H1 (cell line): ENCODE measurements at regions not wholly inside any gene's neighbourhood (a gene's known extent, or its start where the extent isn't known, plus 50 kb on each side); places are given as distances from the start of the nearest gene placed in this dataset.

ENCODE experiments used
- HDAC6 ChIP-seq: IDR thresholded peaks from one replicate; pipeline ENCODE4 v1.7.1; 2012; ENCODE audit warnings: low read depth, mild to moderate bottlenecking, inconsistent platforms, low read length, moderate library complexity
- POLR2A ChIP-seq, 2 experiments: IDR thresholded peaks; 1 replicate in 1 of 2; 2 replicates in 1 of 2; pipeline ENCODE4 v1.6.1; 2011; ENCODE audit warnings: low read depth in 2 of 2, low read length in 2 of 2, mild to moderate bottlenecking in 2 of 2; ENCODE audit errors: control extremely low read depth in 1 of 2
- TAF1 ChIP-seq: IDR thresholded peaks from 2 replicates; pipeline ENCODE4 v1.6.1; 2011; ENCODE audit warnings: mild to moderate bottlenecking, low read depth, low read length
- TF ChIP-seq, protein P1 (sequence below): IDR thresholded peaks from 2 replicates; pipeline ENCODE4 v1.6.1; 2012; ENCODE audit warnings: low read length, inconsistent platforms
- TF ChIP-seq, protein P2 (sequence below): IDR thresholded peaks from 2 replicates; pipeline ENCODE4 v1.6.1; 2012; ENCODE audit warnings: inconsistent platforms

DNA sequence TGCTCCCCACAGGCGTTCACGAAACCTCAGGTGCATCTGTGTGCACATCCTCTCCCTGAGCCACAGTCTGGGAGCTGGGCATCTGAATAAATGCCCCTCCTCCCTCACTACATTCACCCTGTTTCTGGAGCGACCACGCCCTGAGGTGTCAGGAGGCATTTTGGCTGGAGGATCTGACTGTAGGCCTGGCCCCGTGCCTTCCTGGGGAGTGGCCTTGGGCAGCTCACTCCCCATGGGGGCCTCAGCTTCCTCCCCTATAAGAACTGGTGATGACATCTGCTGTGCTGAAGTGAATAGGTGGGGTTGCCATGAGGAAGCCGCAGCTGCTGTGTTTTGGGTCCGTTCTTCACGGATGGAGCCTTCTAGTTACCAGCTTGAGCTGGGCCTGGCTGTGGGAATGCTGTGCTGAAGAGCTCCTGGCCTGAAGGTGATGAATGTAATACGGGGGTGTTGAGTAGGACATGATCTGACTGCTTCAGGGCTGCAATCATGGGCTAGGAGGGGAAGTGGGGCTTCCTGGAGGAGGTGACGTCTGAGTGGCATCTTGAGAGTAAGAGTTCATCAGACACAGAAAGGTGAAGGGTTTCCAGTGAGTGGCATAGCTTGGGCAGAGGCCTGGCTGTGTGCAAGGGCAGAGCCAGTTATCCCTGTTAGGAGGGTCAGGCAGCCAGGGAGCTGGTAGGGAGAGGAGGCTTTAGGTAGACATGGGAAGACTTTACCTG lies 58.2 kb downstream of the GLI2 start (continued):
- TF ChIP-seq POLR2A (IDR thresholded peaks at IDR 0.05; ENCODE audit: control extremely low read depth in 1 of 2, low read depth in 2 of 2, low read length in 2 of 2) (no peak), TAF1 (no peak), HDAC6 (no peak)
- TF ChIP-seq, protein P1, sequence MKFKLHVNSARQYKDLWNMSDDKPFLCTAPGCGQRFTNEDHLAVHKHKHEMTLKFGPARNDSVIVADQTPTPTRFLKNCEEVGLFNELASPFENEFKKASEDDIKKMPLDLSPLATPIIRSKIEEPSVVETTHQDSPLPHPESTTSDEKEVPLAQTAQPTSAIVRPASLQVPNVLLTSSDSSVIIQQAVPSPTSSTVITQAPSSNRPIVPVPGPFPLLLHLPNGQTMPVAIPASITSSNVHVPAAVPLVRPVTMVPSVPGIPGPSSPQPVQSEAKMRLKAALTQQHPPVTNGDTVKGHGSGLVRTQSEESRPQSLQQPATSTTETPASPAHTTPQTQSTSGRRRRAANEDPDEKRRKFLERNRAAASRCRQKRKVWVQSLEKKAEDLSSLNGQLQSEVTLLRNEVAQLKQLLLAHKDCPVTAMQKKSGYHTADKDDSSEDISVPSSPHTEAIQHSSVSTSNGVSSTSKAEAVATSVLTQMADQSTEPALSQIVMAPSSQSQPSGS, result no peak
- TF ChIP-seq, protein P2, sequence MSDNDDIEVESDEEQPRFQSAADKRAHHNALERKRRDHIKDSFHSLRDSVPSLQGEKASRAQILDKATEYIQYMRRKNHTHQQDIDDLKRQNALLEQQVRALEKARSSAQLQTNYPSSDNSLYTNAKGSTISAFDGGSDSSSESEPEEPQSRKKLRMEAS, result no peak
